ENCODE measurements at regions not wholly inside any gene's neighbourhood (a gene's known extent, or its start where the extent isn't known, plus 50 kb on each side); places are given as distances from the start of the nearest gene placed in this dataset.

GRCh38 chr21:35593000-35593502 lies 467.3 kb downstream of the SETD4 start:
- TF ChIP-seq ZFP69B (tag by site-specific recombination; IDR thresholded peaks at IDR 0.05) = no peak
- no peak for TF ChIP-seq CTCF (tag by site-specific recombination; IDR thresholded peaks at IDR 0.05)
- TF ChIP-seq ATF2 (tag by site-specific recombination; IDR thresholded peaks at IDR 0.05; ENCODE audit: low read depth) = no peak
- TF ChIP-seq ZNF518A (tag by site-specific recombination; conservative IDR thresholded peaks at IDR 0.05; ENCODE audit: low read depth) = peak; percentile 47; the same call in 1 of the 2 replicates
- peak; percentile 68; the same call in 1 of the 2 replicates for TF ChIP-seq IKZF3 (tag by site-specific recombination; IDR thresholded peaks at IDR 0.05)
- no peak for TF ChIP-seq ZNF16 (tag by site-specific recombination; IDR thresholded peaks at IDR 0.05; ENCODE audit: low read depth)
- peak; percentile 70; the same call in 1 of the 2 replicates for TF ChIP-seq GLI2 (tag by site-specific recombination; IDR thresholded peaks at IDR 0.05; ENCODE audit: borderline replicate concordance, low read depth)
- TF ChIP-seq BCL11A (tag by site-specific recombination; IDR thresholded peaks at IDR 0.05; ENCODE audit: low read depth) = 0 out of 2 replicates have a peak, but pooled peaks have one; percentile 73
- TF ChIP-seq ZNF354C (tag by site-specific recombination; IDR thresholded peaks at IDR 0.05; ENCODE audit: borderline replicate concordance, low read depth) = no peak
- peak; percentile 86 for TF ChIP-seq BCL6B (tag by site-specific recombination; IDR thresholded peaks at IDR 0.05)
- TF ChIP-seq PRDM10 (tag by site-specific recombination; IDR thresholded peaks at IDR 0.05) = no peak
- no peak for TF ChIP-seq ZNF23 (tag by site-specific recombination; IDR thresholded peaks at IDR 0.05; ENCODE audit: borderline replicate concordance)
- TF ChIP-seq ZNF610 (tag by site-specific recombination; IDR thresholded peaks at IDR 0.05; ENCODE audit: borderline replicate concordance) = no peak
- TF ChIP-seq ZNF114 (tag by site-specific recombination; IDR thresholded peaks at IDR 0.05) = no peak

Measured in HEK293 (cell line).